A673 (cell line): ENCODE measurements at regions not wholly inside any gene's neighbourhood (a gene's known extent, or its start where the extent isn't known, plus 50 kb on each side); places are given as distances from the start of the nearest gene placed in this dataset.

Source experiments
- BruUV-seq: library from RNA; stranded (reverse); fragments of 400-500 nt; replicated peaks from 2 replicates; lab custom pipeline; 2021; lab: Mats Ljungman, UMichigan
- CTCF ChIA-PET: fragments of 300-600 bp; sonication (Branson Sonifier 250); formaldehyde crosslinking; loops from one replicate; lab custom pipeline; 2022; ENCODE audit warnings: antibody characterized with exemption; lab: Charles Lee
- POLR2A ChIA-PET: fragments of 300-600 bp; sonication (Branson Sonifier 250); formaldehyde crosslinking; loops from one replicate; lab custom pipeline; 2022; ENCODE audit warnings: antibody characterized with exemption; ENCODE audit not compliant: low non-redundant PET; lab: Charles Lee
- DNase-seq: peaks from one replicate; pipeline ENCODE4 v3.0.0-alpha.2; 2015; ENCODE audit warnings: low spot score
- H3K27ac ChIP-seq: fragments of 200-600 bp; sonication (generic); 2 replicates; pipeline ENCODE4 v1.5.1; 2016; ENCODE audit warnings: mixed run types, low read depth, mild to moderate bottlenecking, mixed read lengths, antibody characterized with exemption, low read length; ENCODE audit not compliant: poor library complexity, severe bottlenecking
- H3K27me3 ChIP-seq: fragments of 200-600 bp; sonication (generic); replicated peaks from 2 replicates; pipeline ENCODE4 v1.6.1; 2017; ENCODE audit warnings: mixed run types, low read depth, mild to moderate bottlenecking, mixed read lengths, antibody characterized with exemption, low read length; ENCODE audit not compliant: insufficient read depth, poor library complexity
- H3K36me3 ChIP-seq: fragments of 200-600 bp; sonication (generic); 2 replicates; pipeline ENCODE4 v1.6.1; 2016; ENCODE audit warnings: mixed run types, mild to moderate bottlenecking, mixed read lengths, antibody characterized with exemption, low read length; ENCODE audit not compliant: insufficient read depth, poor library complexity, severe bottlenecking
- H3K4me1 ChIP-seq: fragments of 200-600 bp; sonication (generic); 2 replicates; pipeline ENCODE4 v1.6.1; 2017; ENCODE audit warnings: mixed run types, mild to moderate bottlenecking, mixed read lengths, antibody characterized with exemption, low read length; ENCODE audit not compliant: insufficient read depth, poor library complexity, severe bottlenecking
- H3K4me3 ChIP-seq: fragments of 200-600 bp; sonication (generic); 2 replicates; pipeline ENCODE4 v1.5.1; 2016; ENCODE audit warnings: low read depth, mixed run types, mild to moderate bottlenecking, mixed read lengths, low read length; ENCODE audit not compliant: poor library complexity, severe bottlenecking
- H3K9me3 ChIP-seq: fragments of 200-600 bp; sonication (generic); 2 replicates; pipeline ENCODE4 v1.6.1; 2016; ENCODE audit warnings: mixed run types, low read depth, mild to moderate bottlenecking, mixed read lengths, antibody characterized with exemption, low read length; ENCODE audit not compliant: poor library complexity, severe bottlenecking
- EZH2 ChIP-seq: fragments of 200-600 bp; sonication (generic); IDR thresholded peaks from 2 replicates; pipeline ENCODE4 v1.6.1; 2017; ENCODE audit warnings: borderline replicate concordance, low read depth, mild to moderate bottlenecking, mixed read lengths, antibody characterized with exemption, low read length; ENCODE audit not compliant: poor library complexity, severe bottlenecking
- intact Hi-C: fragments of 100-400 bp; cut with micrococcal nuclease; formaldehyde crosslinking; loops from one replicate; pipeline ENCODE4 v1.10.0; 2022; ENCODE audit not compliant: unreplicated experiment
- TF ChIP-seq, protein P1 (sequence below): fragments of 300-800, 200-600 bp; sonication (generic); conservative IDR thresholded peaks from 2 replicates; pipeline ENCODE4 v1.5.1; 2017; ENCODE audit warnings: low read depth, mild to moderate bottlenecking, antibody characterized with exemption, low read length, moderate library complexity, mixed read lengths

DNA sequence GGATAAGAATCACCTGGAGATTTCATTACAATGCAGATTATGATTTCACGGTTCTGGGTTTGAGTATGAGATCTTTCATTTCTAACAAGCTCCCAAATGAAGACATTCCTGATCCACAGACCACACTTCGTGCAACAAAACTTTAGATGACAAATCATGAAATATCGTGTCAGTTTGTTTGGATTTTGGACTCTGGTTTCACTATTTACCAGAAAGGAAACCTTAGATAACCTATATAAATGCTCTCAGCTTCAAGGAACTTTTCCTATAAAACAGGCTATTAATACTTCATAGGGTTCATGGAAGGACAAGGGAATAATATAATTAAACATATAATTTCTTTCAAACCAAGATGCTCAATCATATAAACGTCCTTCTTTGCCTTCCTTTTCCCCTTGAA, 930.5 kb upstream of the SLC10A2 start:
- H3K9me3 ChIP-seq: no peaks in the 10 kb centered on the region
- POLR2A ChIA-PET: no interaction called here
- no peak overlapping the region for H3K27ac ChIP-seq
- H3K27me3 ChIP-seq: no peaks in the 10 kb centered on the region
- DNase-seq: no peak
- no peaks in the 10 kb centered on the region for H3K36me3 ChIP-seq
- H3K4me3 ChIP-seq: no peak overlapping the region
- intact Hi-C loops: no loop called here
- CTCF ChIA-PET: no interaction called here
- BruUV-seq: no TSS peak
- H3K4me1 ChIP-seq: no peaks in the 10 kb centered on the region
- TF ChIP-seq, protein P1, sequence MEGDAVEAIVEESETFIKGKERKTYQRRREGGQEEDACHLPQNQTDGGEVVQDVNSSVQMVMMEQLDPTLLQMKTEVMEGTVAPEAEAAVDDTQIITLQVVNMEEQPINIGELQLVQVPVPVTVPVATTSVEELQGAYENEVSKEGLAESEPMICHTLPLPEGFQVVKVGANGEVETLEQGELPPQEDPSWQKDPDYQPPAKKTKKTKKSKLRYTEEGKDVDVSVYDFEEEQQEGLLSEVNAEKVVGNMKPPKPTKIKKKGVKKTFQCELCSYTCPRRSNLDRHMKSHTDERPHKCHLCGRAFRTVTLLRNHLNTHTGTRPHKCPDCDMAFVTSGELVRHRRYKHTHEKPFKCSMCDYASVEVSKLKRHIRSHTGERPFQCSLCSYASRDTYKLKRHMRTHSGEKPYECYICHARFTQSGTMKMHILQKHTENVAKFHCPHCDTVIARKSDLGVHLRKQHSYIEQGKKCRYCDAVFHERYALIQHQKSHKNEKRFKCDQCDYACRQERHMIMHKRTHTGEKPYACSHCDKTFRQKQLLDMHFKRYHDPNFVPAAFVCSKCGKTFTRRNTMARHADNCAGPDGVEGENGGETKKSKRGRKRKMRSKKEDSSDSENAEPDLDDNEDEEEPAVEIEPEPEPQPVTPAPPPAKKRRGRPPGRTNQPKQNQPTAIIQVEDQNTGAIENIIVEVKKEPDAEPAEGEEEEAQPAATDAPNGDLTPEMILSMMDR: no peak
- no peak for TF ChIP-seq EZH2

DNA sequence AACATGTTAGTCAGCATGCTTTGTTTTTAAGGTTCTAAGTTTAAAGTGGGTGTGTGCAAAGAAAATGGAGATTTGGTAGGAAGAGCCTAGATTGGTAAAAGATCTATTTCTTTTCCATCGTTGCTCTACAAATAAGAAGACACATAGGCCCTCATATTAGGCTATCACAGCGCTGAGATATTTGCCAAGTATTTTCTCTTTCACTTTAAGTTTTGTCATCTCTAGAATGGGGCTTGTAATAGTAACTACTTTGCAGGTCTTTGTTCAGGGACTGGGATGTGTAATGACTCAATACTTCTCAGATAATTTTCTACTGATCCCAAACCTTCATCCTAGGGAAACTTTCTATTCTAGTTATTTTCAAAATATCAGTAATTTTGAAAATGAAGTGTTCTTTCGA, 917.7 kb upstream of the SLC10A2 start:
- no peak overlapping the region for H3K27ac ChIP-seq
- H3K4me1 ChIP-seq: no peaks in the 10 kb centered on the region
- TF ChIP-seq, protein P1: no peak
- TF ChIP-seq EZH2: no peak
- CTCF ChIA-PET: no interaction called here
- peaks cover 12% of the 10 kb centered on the region for H3K27me3 ChIP-seq
- intact Hi-C loops: no loop called here
- H3K9me3 ChIP-seq: no peaks in the 10 kb centered on the region
- H3K4me3 ChIP-seq: no peak overlapping the region
- DNase-seq: no peak
- POLR2A ChIA-PET: no interaction called here
- H3K36me3 ChIP-seq: no peaks in the 10 kb centered on the region
- no TSS peak for BruUV-seq

DNA sequence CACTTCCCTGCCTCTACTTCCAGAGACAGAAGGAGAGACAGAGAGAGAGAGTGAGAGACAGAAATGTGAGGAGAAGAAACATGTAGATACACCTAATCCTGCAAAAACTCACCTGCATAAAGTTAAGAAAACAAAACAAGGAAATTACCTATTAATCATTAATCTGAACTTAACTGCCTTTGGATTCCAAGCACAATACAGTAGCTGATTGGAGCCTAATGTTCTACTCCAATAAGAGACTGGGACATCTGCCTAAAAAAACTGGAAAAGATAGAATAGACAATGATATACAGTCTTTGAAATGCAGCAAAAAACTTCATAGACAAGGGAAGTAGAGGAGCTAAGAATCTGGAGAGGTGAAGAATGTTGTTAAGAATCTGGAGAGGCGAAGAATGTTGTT, 910.2 kb upstream of the SLC10A2 start:
- no TSS peak for BruUV-seq
- Histone ChIP-seq H3K36me3 (no peaks in the 10 kb centered on the region), H3K9me3 (no peaks in the 10 kb centered on the region), H3K27me3 (peaks cover 16% of the 10 kb centered on the region), H3K4me3 (no peak overlapping the region), H3K4me1 (no peaks in the 10 kb centered on the region), H3K27ac (no peak overlapping the region)
- ChIA-PET POLR2A (no interaction called here), CTCF (no interaction called here)
- intact Hi-C loops: no loop called here
- TF ChIP-seq, protein P1: no peak
- no peak for TF ChIP-seq EZH2
- DNase-seq: no peak
